C4-2B (cell line): ENCODE measurements at regions not wholly inside any gene's neighbourhood (a gene's known extent, or its start where the extent isn't known, plus 50 kb on each side); places are given as distances from the start of the nearest gene placed in this dataset.

Experiments used
- CTCF ChIP-seq: fragments of 450-650 bp; conservative IDR thresholded peaks from 2 replicates; pipeline ENCODE4 v1.5.1; 2017; ENCODE audit warnings: mild to moderate bottlenecking
- ZFX ChIP-seq: fragments of 450-650 bp; IDR thresholded peaks from 2 replicates; pipeline ENCODE4 v1.6.1; 2017

- TF ChIP-seq CTCF (no peak), ZFX (no peak)
These were observed 186.2 kb upstream of the GRAMD2B start for GRCh38 chr5:126236994-126237393.
